Heart left ventricle (tissue), 16 donors: ENCODE measurements at regions not wholly inside any gene's neighbourhood (a gene's known extent, or its start where the extent isn't known, plus 50 kb on each side); places are given as distances from the start of the nearest gene placed in this dataset.

Source experiments
- ATAC-seq, 4 donors: fragments of 200-7000 bp; cut with Tn5 transposase; one replicate each; pipeline ENCODE4 v1.9.1; 2020 to 2022; ENCODE audit warnings: moderate library complexity in 4 of 4, mild to moderate bottlenecking in 3 of 4, moderate number of reproducible peaks in 1 of 4
- DNase-seq, 5 donors: peaks; one replicate each; pipeline ENCODE4 v3.0.0-alpha.2; 2020
- H3K27ac ChIP-seq, 12 donors: fragments of 200-600 bp; sonication (generic) in 4 of 12; one replicate each; pipeline versions ENCODE4 v1.5.0 to v1.8.0; 2016 to 2022; ENCODE audit warnings: mild to moderate bottlenecking in 2 of 12
- H3K27me3 ChIP-seq, 9 donors: fragments of 200-600 bp; sonication (generic) in 2 of 9; one replicate each; pipeline versions ENCODE4 v1.5.1 to v1.8.0; 2016 to 2022; ENCODE audit warnings: mild to moderate bottlenecking in 3 of 9
- H3K36me3 ChIP-seq, 9 donors: fragments of 200-600 bp; sonication (generic) in 2 of 9; one replicate each; pipeline versions ENCODE4 v1.5.0 to v1.8.0; 2018 to 2022; ENCODE audit warnings: mild to moderate bottlenecking in 2 of 9
- H3K4me1 ChIP-seq, 12 donors: fragments of 200-600 bp; sonication (generic) in 4 of 12; one replicate each; pipeline versions ENCODE4 v1.5.0 to v1.8.0; 2016 to 2022; ENCODE audit warnings: mild to moderate bottlenecking in 3 of 12
- H3K4me3 ChIP-seq, 12 donors: fragments of 200-600 bp; sonication (generic) in 4 of 12; one replicate each; pipeline versions ENCODE4 v1.5.0 to v1.8.0; 2017 to 2022; ENCODE audit warnings: mild to moderate bottlenecking in 9 of 12, moderate library complexity in 4 of 12
- H3K9me3 ChIP-seq, 12 donors: fragments of 200-600 bp; sonication (generic) in 4 of 12; one replicate each; pipeline versions ENCODE4 v1.5.0 to v1.8.0; 2016 to 2022; ENCODE audit warnings: mild to moderate bottlenecking in 1 of 12
- POLR2A ChIP-seq, 2 donors: fragments of 450-650 bp; IDR thresholded peaks; one replicate each; pipeline ENCODE4 v1.6.1; 2017; ENCODE audit warnings: antibody characterized with exemption in 2 of 2, mild to moderate bottlenecking in 2 of 2, moderate library complexity in 2 of 2
- WGBS, 4 donors: extraction: QIAGEN DNeasy Blood & Tissue Kit in 2 of 4; methylation state at CpG; one replicate each; pipeline versions ENCODE4 v1.1.5 to v1.1.7; 2013 to 2018; 5-methylcytosine and 5-hydroxymethylcytosine counted together
- intact Hi-C, 10 donors: fragments of 100-400 bp; cut with DNase I; formaldehyde crosslinking; loops; one replicate each; pipeline versions ENCODE4 v1.11.1 to v1.14.2; 2022
- TF ChIP-seq, protein P1 (sequence below), 12 donors: fragments of 200-600 bp; sonication (generic) in 4 of 12; IDR thresholded peaks; one replicate each; pipeline versions ENCODE4 v1.5.0 to v1.8.0; 2018 to 2022; ENCODE audit warnings: antibody characterized with exemption in 12 of 12, mild to moderate bottlenecking in 5 of 12
- donor health status: ischemic (EF 13 %, LVEDD 7.1; RV severe dilation, severe dysfunction).
- donor health status: healthy with polysubstance abuse.
- donor health status: DM: no; HTN: yes; CAD: no.
- donor health status: DM: no; HTN: no; CAD: no.
- donor health status: ischemic (EF 25% LVEDD 6.9; RV normal size, moderate dysfunction).
- donor health status: ischemic (EF 25% LVEDD 5.7; RV mildly dilated, moderate dysfunction).
- donor health status: healthy.
- donor health status: DM: yes; HTN: yes; CAD: no.
- donor health status: ischemic (EF 35%, LVEDD 5.7; RV mildly dilated, moderate dysfunction).
- donor health status: nonischemic (EF 11% LVEDD 7.7; RV severe dilation, severe dysfunction).
- donor health status: DM: yes; HTN: yes; CAD: no.
- donor health status: PGD.
- donor health status: ischemic (EF 29% LVEDD 5.4; RV normal size, mild dysfunction).
- donor health status: nonischemic (EF 23%, LVEDD 6.1; RV moderate dilation, normal function).

DNA sequence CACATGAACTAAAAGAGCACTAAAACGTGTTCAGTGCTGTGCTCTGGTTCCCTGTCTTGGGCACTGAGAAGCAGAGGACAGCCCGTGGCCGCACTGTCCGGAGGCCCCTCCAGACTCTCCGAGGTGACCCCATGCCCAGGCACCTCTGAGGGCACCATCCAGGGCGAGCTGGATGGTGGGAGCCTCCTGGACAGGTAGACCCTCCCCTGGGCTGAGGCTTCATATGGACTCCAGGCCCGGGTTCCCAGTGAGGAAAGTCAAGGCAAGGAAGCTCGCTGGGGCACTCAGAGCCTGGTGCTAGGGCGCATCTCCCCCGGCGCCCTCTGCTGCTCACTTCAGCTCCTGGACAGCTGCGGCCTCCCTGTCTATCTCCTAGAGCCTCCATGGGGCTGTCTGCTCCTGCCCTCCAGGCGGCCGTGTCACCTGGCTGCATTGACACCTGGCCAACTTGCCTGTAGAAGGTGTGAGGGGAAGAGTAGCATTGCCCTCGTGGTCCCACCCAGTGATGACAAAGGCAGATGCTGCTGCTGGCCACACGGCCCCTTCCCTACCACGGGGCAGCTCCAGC, 178.2 kb upstream of the IRX1 start:
- WGBS, 4 donors = 64 to 78% (median 76%) methylated on average over 9 to 17 of the region's 17 CpGs
- no peak overlapping the region for H3K4me3 ChIP-seq
- H3K27me3 ChIP-seq = no peaks in the 10 kb centered on the region
- H3K36me3 ChIP-seq = no peaks in the 10 kb centered on the region
- ATAC-seq (no peak), DNase-seq (peak in 1 of 5 donors; percentile 28)
- intact Hi-C loops = no loop called here
- no peaks in the 10 kb centered on the region for H3K9me3 ChIP-seq
- TF ChIP-seq, protein P1, sequence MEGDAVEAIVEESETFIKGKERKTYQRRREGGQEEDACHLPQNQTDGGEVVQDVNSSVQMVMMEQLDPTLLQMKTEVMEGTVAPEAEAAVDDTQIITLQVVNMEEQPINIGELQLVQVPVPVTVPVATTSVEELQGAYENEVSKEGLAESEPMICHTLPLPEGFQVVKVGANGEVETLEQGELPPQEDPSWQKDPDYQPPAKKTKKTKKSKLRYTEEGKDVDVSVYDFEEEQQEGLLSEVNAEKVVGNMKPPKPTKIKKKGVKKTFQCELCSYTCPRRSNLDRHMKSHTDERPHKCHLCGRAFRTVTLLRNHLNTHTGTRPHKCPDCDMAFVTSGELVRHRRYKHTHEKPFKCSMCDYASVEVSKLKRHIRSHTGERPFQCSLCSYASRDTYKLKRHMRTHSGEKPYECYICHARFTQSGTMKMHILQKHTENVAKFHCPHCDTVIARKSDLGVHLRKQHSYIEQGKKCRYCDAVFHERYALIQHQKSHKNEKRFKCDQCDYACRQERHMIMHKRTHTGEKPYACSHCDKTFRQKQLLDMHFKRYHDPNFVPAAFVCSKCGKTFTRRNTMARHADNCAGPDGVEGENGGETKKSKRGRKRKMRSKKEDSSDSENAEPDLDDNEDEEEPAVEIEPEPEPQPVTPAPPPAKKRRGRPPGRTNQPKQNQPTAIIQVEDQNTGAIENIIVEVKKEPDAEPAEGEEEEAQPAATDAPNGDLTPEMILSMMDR (IDR thresholded peaks at IDR 0.05) = no peak
- no peak for TF ChIP-seq POLR2A (IDR thresholded peaks at IDR 0.05)
- no peaks in the 10 kb centered on the region for H3K4me1 ChIP-seq
- H3K27ac ChIP-seq = no peak overlapping the region

DNA sequence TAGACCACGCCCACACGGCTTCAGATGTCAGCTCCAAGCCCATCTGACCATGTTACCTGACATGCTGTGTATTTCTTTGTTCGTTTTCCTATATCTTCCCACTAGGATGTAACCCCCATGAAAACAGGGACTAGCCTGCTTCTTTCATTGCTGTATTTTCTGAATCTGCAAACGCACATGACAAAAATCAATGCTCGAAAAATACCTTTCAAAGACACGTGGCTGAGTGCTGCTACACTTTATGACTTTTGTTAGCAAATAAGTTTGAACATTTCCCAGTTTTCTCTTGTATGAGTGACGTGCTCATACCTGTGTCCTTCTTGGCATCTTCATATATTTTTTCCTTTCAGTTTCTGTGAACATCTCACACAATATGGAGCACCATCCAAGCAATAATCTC, 181.3 kb upstream of the IRX1 start:
- no peaks in the 10 kb centered on the region for H3K4me1 ChIP-seq
- intact Hi-C loops = no loop called here
- DNase-seq (no peak), ATAC-seq (no peak)
- no peaks in the 10 kb centered on the region for H3K27me3 ChIP-seq
- H3K27ac ChIP-seq = no peak overlapping the region
- H3K4me3 ChIP-seq = no peak overlapping the region
- no peaks in the 10 kb centered on the region for H3K36me3 ChIP-seq
- no peak for TF ChIP-seq POLR2A (IDR thresholded peaks at IDR 0.05)
- H3K9me3 ChIP-seq = peaks cover 0 to 18% (median 2%) of the 10 kb centered on the region in 12 donors
- WGBS, 4 donors = 56 to 70% (median 62%) methylated on average over 7 of the region's 7 CpGs

DNA sequence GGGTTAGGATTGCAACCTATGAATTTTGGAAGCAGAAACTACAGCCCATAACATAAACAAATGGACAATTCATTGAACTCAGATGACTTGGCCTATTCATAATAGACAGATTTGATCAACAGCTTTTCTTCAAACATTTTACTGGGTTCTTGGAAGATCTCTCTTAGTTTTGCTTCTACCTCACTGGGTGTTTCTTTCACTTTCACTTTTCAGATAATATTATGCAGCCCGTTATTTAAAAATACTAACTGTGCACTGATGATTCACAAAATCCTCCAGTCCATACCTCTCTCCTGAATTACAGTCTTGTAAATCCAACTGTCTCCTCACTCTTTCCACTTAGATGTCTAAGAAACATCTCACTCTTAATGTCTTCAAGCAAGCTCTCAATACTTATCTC, 183.5 kb upstream of the IRX1 start:
- Histone ChIP-seq H3K27me3 (no peaks in the 10 kb centered on the region), H3K4me3 (no peak overlapping the region), H3K4me1 (no peaks in the 10 kb centered on the region), H3K27ac (no peak overlapping the region), H3K9me3 (peaks cover 0 to 20% (median 2%) of the 10 kb centered on the region in 12 donors), H3K36me3 (no peaks in the 10 kb centered on the region)
- no peak for TF ChIP-seq POLR2A (IDR thresholded peaks at IDR 0.05)
- TF ChIP-seq, protein P1 (IDR thresholded peaks at IDR 0.05) = no peak
- 73 to 83% (median 82%) methylated on average over 1 of the region's 1 CpG for WGBS, 4 donors
- DNase-seq (no peak), ATAC-seq (no peak)
- intact Hi-C loops = no loop called here

DNA sequence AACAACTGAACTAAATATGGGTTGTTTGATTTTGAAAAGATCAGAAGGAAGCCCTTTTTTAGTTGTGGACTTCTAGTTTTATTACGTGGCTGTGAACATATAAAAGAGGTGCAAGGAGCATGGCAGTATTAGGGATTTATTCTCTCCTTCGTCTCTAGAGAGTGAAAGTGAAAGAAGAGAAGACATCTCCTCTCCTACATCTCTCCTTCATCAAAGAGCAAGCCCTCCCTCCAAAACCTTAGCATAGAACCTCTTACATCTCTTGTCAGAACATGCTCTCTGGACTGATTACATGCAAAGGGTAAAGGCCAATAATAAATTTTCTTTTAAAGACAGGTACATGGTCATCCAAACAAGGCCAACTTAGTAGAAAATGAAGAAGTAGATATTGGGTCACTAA, 184.3 kb upstream of the IRX1 start:
- DNase-seq = no peak
- WGBS, 4 donors = 62 to 70% (median 64%) methylated on average over 2 of the region's 2 CpGs
- intact Hi-C loops = no loop called here
- Histone ChIP-seq H3K36me3 (no peaks in the 10 kb centered on the region), H3K27ac (no peak overlapping the region), H3K4me1 (no peaks in the 10 kb centered on the region), H3K9me3 (peaks cover 0 to 27% (median 6%) of the 10 kb centered on the region in 12 donors), H3K4me3 (no peak overlapping the region), H3K27me3 (no peaks in the 10 kb centered on the region)
- ATAC-seq = no peak
- TF ChIP-seq, protein P1 (IDR thresholded peaks at IDR 0.05) = no peak
- no peak for TF ChIP-seq POLR2A (IDR thresholded peaks at IDR 0.05)

DNA sequence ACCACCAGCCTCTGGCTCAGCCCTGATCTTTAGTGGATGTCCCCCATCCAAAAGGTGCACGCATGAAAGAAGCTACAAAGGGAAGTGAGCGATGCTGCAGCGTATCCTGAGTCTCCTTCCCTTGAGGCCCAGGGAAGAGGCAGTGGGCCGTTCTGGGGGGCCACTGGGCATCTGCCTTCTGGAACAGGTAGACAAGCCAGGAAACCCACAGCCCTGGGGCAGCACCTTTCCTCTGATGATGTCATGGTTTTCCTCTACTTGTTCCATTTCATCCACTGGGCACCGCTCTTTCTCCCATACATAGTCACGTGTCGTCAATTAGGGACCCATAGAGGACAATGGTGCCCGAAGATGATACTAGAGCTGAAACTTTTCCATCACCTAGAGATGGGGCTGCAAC, 194.0 kb upstream of the IRX1 start:
- no peak for ATAC-seq
- WGBS, 4 donors = 64 to 79% (median 67%) methylated on average over 8 of the region's 8 CpGs

More for the DNA sequence above, 194.0 kb upstream of the IRX1 start:
- Histone ChIP-seq H3K27me3 (no peaks in the 10 kb centered on the region), H3K4me3 (no peak overlapping the region), H3K27ac (no peak overlapping the region), H3K4me1 (no peaks in the 10 kb centered on the region), H3K36me3 (no peaks in the 10 kb centered on the region), H3K9me3 (peaks cover 0 to 41% (median 20%) of the 10 kb centered on the region in 12 donors)
- DNase-seq = no peak
- no peak for TF ChIP-seq POLR2A (IDR thresholded peaks at IDR 0.05)
- TF ChIP-seq, protein P1 (IDR thresholded peaks at IDR 0.05) = no peak
- intact Hi-C loops = no loop called here
